H1 (cell line): ENCODE measurements at regions not wholly inside any gene's neighbourhood (a gene's known extent, or its start where the extent isn't known, plus 50 kb on each side); places are given as distances from the start of the nearest gene placed in this dataset.

Source experiments
- CTCF ChIA-PET: fragments of 300-600 bp; sonication (Branson Sonifier 250); formaldehyde crosslinking; loops from one replicate; lab custom pipeline; 2021; ENCODE audit not compliant: partially characterized antibody; lab: Charles Lee
- POLR2A ChIA-PET: fragments of 300-600 bp; sonication (Branson Sonifier 250); formaldehyde crosslinking; loops from one replicate; lab custom pipeline; 2021; ENCODE audit warnings: inconsistent platforms; ENCODE audit not compliant: partially characterized antibody; lab: Charles Lee
- DNase-seq, 2 experiments: peaks; one replicate each; pipeline versions ENCODE4 v3.0.0 to v3.0.0-alpha.2; 2010 to 2022; ENCODE audit warnings: low spot score in 2 of 2, low read depth in 1 of 2, mixed read lengths in 1 of 2
- FAIRE-seq: peaks from 2 replicates; lab custom pipeline; 2011; peaks lifted over from hg19 to GRCh38; lab: Jason Lieb, UNC
- H2AFZ ChIP-seq: 2 replicates; pipeline ENCODE4 v1.8.1; 2012; ENCODE audit warnings: low read length, inconsistent platforms
- H2AK5ac ChIP-seq: 2 replicates; pipeline ENCODE4 v1.6.1; 2013; ENCODE audit warnings: low read depth, low read length
- H2BK120ac ChIP-seq: replicated peaks from 2 replicates; pipeline ENCODE3; 2013; ENCODE audit warnings: low read depth, low read length, inconsistent platforms
- H2BK12ac ChIP-seq: 2 replicates; pipeline ENCODE4 v1.6.1; 2013; ENCODE audit warnings: low read depth, low read length
- H2BK15ac ChIP-seq: 2 replicates; pipeline ENCODE4 v1.6.1; 2013; ENCODE audit warnings: low read length
- H2BK20ac ChIP-seq: 2 replicates; pipeline ENCODE4 v1.6.1; 2013; ENCODE audit warnings: low read length
- H2BK5ac ChIP-seq: 2 replicates; pipeline ENCODE4 v1.6.1; 2013; ENCODE audit warnings: low read depth, low read length
- H3K14ac ChIP-seq: 2 replicates; pipeline ENCODE4 v1.6.1; 2013; ENCODE audit warnings: inconsistent platforms; ENCODE audit not compliant: insufficient read length
- H3K18ac ChIP-seq: 2 replicates; pipeline ENCODE4 v1.6.1; 2013; ENCODE audit warnings: low read length; ENCODE audit errors: extremely low read depth
- H3K23ac ChIP-seq: 2 replicates; pipeline ENCODE4 v1.6.1; 2013; ENCODE audit warnings: inconsistent platforms; ENCODE audit not compliant: insufficient read length
- H3K23me2 ChIP-seq: 2 replicates; pipeline ENCODE4 v1.6.1; 2013; ENCODE audit warnings: low read depth, low read length
- H3K27ac ChIP-seq: 2 replicates; pipeline ENCODE4 v1.6.1; 2011; ENCODE audit warnings: low read depth, low read length, inconsistent platforms
- H3K27me3 ChIP-seq, 4 experiments: replicated peaks in 1 of 4; 1 replicate in 1 of 4; 2 replicates in 3 of 4; pipeline versions ENCODE4 v1.6.1 to v1.8.1; 2011 to 2013; ENCODE audit warnings: low read length in 3 of 4, mild to moderate bottlenecking in 3 of 4, inconsistent platforms in 2 of 4, mixed read lengths in 2 of 4, moderate library complexity in 1 of 4; ENCODE audit not compliant: control insufficient read depth in 3 of 4, insufficient read depth in 3 of 4; ENCODE audit errors: extremely low read depth in 1 of 4
- H3K36me3 ChIP-seq, 4 experiments: 2 replicates each; pipeline versions ENCODE4 v1.6.1 to v1.8.1; 2011 to 2013; ENCODE audit warnings: mild to moderate bottlenecking in 4 of 4, low read length in 3 of 4, moderate library complexity in 2 of 4, control low read depth in 1 of 4, inconsistent platforms in 1 of 4; ENCODE audit not compliant: insufficient read depth in 4 of 4, control insufficient read depth in 2 of 4
- H3K4ac ChIP-seq: replicated peaks from 2 replicates; pipeline ENCODE3; 2013; ENCODE audit warnings: low read length, low read depth, mixed read lengths, inconsistent platforms; ENCODE audit not compliant: insufficient read length
- H3K4me1 ChIP-seq, 4 experiments: replicated peaks in 1 of 4; 1 replicate in 1 of 4; 2 replicates in 3 of 4; pipeline versions ENCODE4 v1.6.1 to v1.8.1; 2011 to 2013; ENCODE audit warnings: low read length in 3 of 4, inconsistent platforms in 2 of 4, mixed read lengths in 1 of 4; ENCODE audit not compliant: insufficient read depth in 4 of 4, control insufficient read depth in 3 of 4
- H3K4me2 ChIP-seq, 2 experiments: 2 replicates each; pipeline versions ENCODE4 v1.6.1 to v1.8.1; 2011 to 2013; ENCODE audit warnings: low read depth in 2 of 2, low read length in 2 of 2, control low read depth in 1 of 2, inconsistent platforms in 1 of 2, mild to moderate bottlenecking in 1 of 2; ENCODE audit not compliant: insufficient read depth in 1 of 2
- H3K4me3 ChIP-seq, 4 experiments: fragments of 200-600, 300-600 bp in 1 of 4; sonication (generic), shearing (Covaris generic), sonication (Bioruptor Twin) in 1 of 4; 2 replicates each; pipeline versions ENCODE4 v1.5.1 to v1.8.1; 2011 to 2016; ENCODE audit warnings: low read length in 4 of 4, low read depth in 3 of 4, control low read depth in 2 of 4, inconsistent platforms in 2 of 4, mild to moderate bottlenecking in 2 of 4, mixed read lengths in 1 of 4, moderate library complexity in 1 of 4; ENCODE audit not compliant: insufficient read depth in 2 of 4; ENCODE audit errors: extremely low read depth in 1 of 4
- H3K56ac ChIP-seq: replicated peaks from 2 replicates; pipeline ENCODE3; 2013; ENCODE audit warnings: low read depth, mild to moderate bottlenecking, mixed read lengths, low read length, inconsistent platforms; ENCODE audit not compliant: insufficient read length
- H3K79me1 ChIP-seq: 2 replicates; pipeline ENCODE4 v1.6.1; 2013; ENCODE audit warnings: low read depth, low read length, control low read depth
- H3K79me2 ChIP-seq, 2 experiments: 2 replicates each; pipeline versions ENCODE4 v1.6.1 to v1.8.1; 2012 to 2013; ENCODE audit warnings: low read length in 2 of 2, mild to moderate bottlenecking in 2 of 2, inconsistent platforms in 1 of 2; ENCODE audit not compliant: insufficient read depth in 2 of 2, control insufficient read depth in 1 of 2
- H3K9ac ChIP-seq, 4 experiments: replicated peaks in 1 of 4; 1 replicate in 1 of 4; 2 replicates in 3 of 4; pipeline versions ENCODE4 v1.6.1 to v1.8.1; 2011 to 2013; ENCODE audit warnings: low read depth in 3 of 4, low read length in 3 of 4, control low read depth in 2 of 4, mild to moderate bottlenecking in 2 of 4, moderate library complexity in 2 of 4, inconsistent platforms in 1 of 4; ENCODE audit errors: extremely low read depth in 1 of 4
- H3K9me3 ChIP-seq, 2 experiments: 2 replicates each; pipeline versions ENCODE4 v1.6.1 to v1.8.1; 2012 to 2013; ENCODE audit warnings: mild to moderate bottlenecking in 2 of 2, moderate library complexity in 2 of 2, control low read depth in 1 of 2, inconsistent platforms in 1 of 2, low read depth in 1 of 2, low read length in 1 of 2, mixed read lengths in 1 of 2; ENCODE audit not compliant: insufficient read depth in 2 of 2
- H4K20me1 ChIP-seq, 2 experiments: replicated peaks in 1 of 2; 2 replicates each; pipeline versions ENCODE3 to v1.8.1; 2011 to 2013; ENCODE audit warnings: inconsistent platforms in 2 of 2, low read length in 2 of 2, mild to moderate bottlenecking in 1 of 2; ENCODE audit not compliant: insufficient read depth in 2 of 2, control insufficient read depth in 1 of 2
- H4K5ac ChIP-seq: 2 replicates; pipeline ENCODE4 v1.6.1; 2013; ENCODE audit warnings: low read length, low read depth, mixed read lengths, inconsistent platforms; ENCODE audit not compliant: insufficient read length
- H4K8ac ChIP-seq: 2 replicates; pipeline ENCODE4 v1.8.0; 2013; ENCODE audit warnings: mild to moderate bottlenecking, moderate library complexity, low read length, inconsistent platforms; ENCODE audit not compliant: insufficient read depth; ENCODE audit errors: extremely low read depth
- H4K91ac ChIP-seq: replicated peaks from 2 replicates; pipeline ENCODE3; 2013; ENCODE audit warnings: low read length, mixed read lengths, inconsistent platforms; ENCODE audit not compliant: insufficient read length
- ASH2L ChIP-seq: fragments of 200-600, 300-600 bp; sonication (generic); IDR thresholded peaks from one replicate; pipeline ENCODE4 v1.7.1; 2017; ENCODE audit warnings: low read length
- CBX5 ChIP-seq: fragments of 300-800, 300-1000 bp; sonication (generic); IDR thresholded peaks from 2 replicates; pipeline ENCODE4 v1.7.1; 2016; ENCODE audit warnings: antibody characterized with exemption, low read length, low read depth
- CHD2 ChIP-seq: IDR thresholded peaks from 2 replicates; pipeline ENCODE4 v1.6.1; 2012; ENCODE audit warnings: low read length, improper control_type of control experiment
- E2F6 ChIP-seq: IDR thresholded peaks from 2 replicates; pipeline ENCODE4 v1.6.1; 2012; ENCODE audit warnings: inconsistent platforms
- GABPA ChIP-seq: IDR thresholded peaks from 2 replicates; pipeline ENCODE4 v1.6.1; 2011; ENCODE audit warnings: mild to moderate bottlenecking, low read length, moderate library complexity, borderline replicate concordance; ENCODE audit not compliant: insufficient read depth
- MAFK ChIP-seq: IDR thresholded peaks from 2 replicates; pipeline ENCODE4 v1.6.1; 2012; ENCODE audit warnings: low read depth, mild to moderate bottlenecking, improper control_type of control experiment, low read length
- POLR2AphosphoS5 ChIP-seq: IDR thresholded peaks from 2 replicates; pipeline ENCODE4 v1.6.1; 2011; ENCODE audit warnings: low read depth, low read length
- RBBP5 ChIP-seq: IDR thresholded peaks from 2 replicates; pipeline ENCODE4 v1.7.1; 2012; ENCODE audit warnings: low read depth, mild to moderate bottlenecking, inconsistent platforms, low read length, moderate library complexity, borderline replicate concordance
- SIN3A ChIP-seq, 2 experiments: IDR thresholded peaks in 1 of 2; conservative IDR thresholded peaks in 1 of 2; 2 replicates each; pipeline ENCODE4 v1.6.1; 2011 to 2012; ENCODE audit warnings: low read length in 2 of 2, improper control_type of control experiment in 1 of 2, low read depth in 1 of 2, mild to moderate bottlenecking in 1 of 2
- SP4 ChIP-seq: IDR thresholded peaks from 2 replicates; pipeline ENCODE4 v1.6.1; 2012; ENCODE audit warnings: low read length, inconsistent platforms
- SRF ChIP-seq: IDR thresholded peaks from 2 replicates; pipeline ENCODE4 v1.6.1; 2011; ENCODE audit warnings: mild to moderate bottlenecking, low read depth, low read length, moderate library complexity
- TAF1 ChIP-seq: IDR thresholded peaks from 2 replicates; pipeline ENCODE4 v1.6.1; 2011; ENCODE audit warnings: mild to moderate bottlenecking, low read depth, low read length
- WGBS, 2 experiments: shearing (Covaris generic) in 1 of 2; methylation state at CpG; one replicate each; pipeline versions ENCODE4 v1.1.6 to v1.1.7; 2013 to 2015; ENCODE audit warnings: low lambda C conversion rate in 2 of 2, mixed read lengths in 2 of 2, inconsistent platforms in 1 of 2, low coverage in 1 of 2, missing lambda C conversion rate in 1 of 2; ENCODE audit not compliant: insufficient replicate concordance in 2 of 2, insufficient coverage in 1 of 2, insufficient read length in 1 of 2; ENCODE audit errors: extremely low coverage in 1 of 2, missing lambda C conversion rate in 1 of 2; 5-methylcytosine and 5-hydroxymethylcytosine counted together

GRCh38 chr18:980586-980985, 75.9 kb downstream of the ADCYAP1 start:
- Histone ChIP-seq H3K79me2 (peaks cover 7 to 8% of the 10 kb centered on the region in 2 experiments; a peak in 3 of 4 replicates), H3K9me3 (peaks cover 0 to 3% of the 10 kb centered on the region in 2 experiments; a peak in 1 of 4 replicates), H3K27me3 (no peaks in the 10 kb centered on the region), H3K4me1 (peaks cover 0 to 11% (median 4%) of the 10 kb centered on the region in 4 experiments; a peak in 3 of 7 replicates), H3K9ac (no peak overlapping the region), H2BK12ac (no peak overlapping the region), H4K20me1 (no peaks in the 10 kb centered on the region), H3K4ac (no peak overlapping the region), H2AK5ac (no peak overlapping the region), H3K79me1 (peaks cover 5% of the 10 kb centered on the region; the same call in 1 of the 2 replicates), H3K4me3 (no peak overlapping the region), H4K91ac (no peak overlapping the region), H3K14ac (no peak overlapping the region), H3K23ac (no peak overlapping the region), H2BK15ac (no peak overlapping the region), H3K23me2 (no peaks in the 10 kb centered on the region), H3K56ac (no peak overlapping the region), H2AFZ (no peak overlapping the region), H2BK20ac (no peak overlapping the region), H3K4me2 (no peak overlapping the region), H2BK120ac (no peak overlapping the region), H4K5ac (no peak overlapping the region), H3K27ac (no peak overlapping the region), H3K36me3 (no peaks in the 10 kb centered on the region), H2BK5ac (no peak overlapping the region), H4K8ac (no peak overlapping the region), H3K18ac (no peak overlapping the region)
- WGBS, 2 experiments = 87% methylated on average over 4 of the region's 4 CpGs; no CpG with 5 or more reads in 1 of the 2 experiments
- no peak for FAIRE-seq
- POLR2A ChIA-PET = no interaction called here
- DNase-seq = no peak
- CTCF ChIA-PET = interaction anchor here (1.3 to 2.9 kb wide), 2 partner anchors 17 to 19 kb away, joined by 6 to 8 read pairs; no protein-coding TSS in a partner anchor
- TF ChIP-seq SRF (no peak), SIN3A (conservative IDR thresholded peaks at IDR 0.05 in 1 of 2, IDR thresholded peaks at IDR 0.05 in 1 of 2; ENCODE audit: low read depth in 1 of 2, low read length in 2 of 2) (no peak), ASH2L (no peak), E2F6 (no peak), CBX5 (no peak), SP4 (no peak), MAFK (no peak), TAF1 (no peak), RBBP5 (no peak), POLR2AphosphoS5 (no peak), GABPA (no peak), CHD2 (no peak)
